HepG2 (cell line): ENCODE measurements at regions not wholly inside any gene's neighbourhood (a gene's known extent, or its start where the extent isn't known, plus 50 kb on each side); places are given as distances from the start of the nearest gene placed in this dataset.

ENCODE experiments used
- ATAC-seq: fragments of 200-7000 bp; cut with Tn5 transposase; 3 replicates; pipeline ENCODE4 v1.9.1; 2020; ENCODE audit warnings: mild to moderate bottlenecking, moderate library complexity
- BruUV-seq: library from RNA; stranded (reverse); fragments of 400-500 nt; replicated peaks from 2 replicates; lab custom pipeline; 2021; lab: Mats Ljungman, UMichigan
- CTCF ChIA-PET: fragments of 300-600 bp; formaldehyde crosslinking; extraction: SDS; loops from one replicate; lab custom pipeline; 2021; ENCODE audit warnings: low total read pairs, inconsistent platforms, low intra/inter-chr PET ratio; lab: Yijun Ruan, JAX
- POLR2A ChIA-PET: fragments of 350-600 bp; sonication (Branson Sonifier 250); formaldehyde crosslinking; loops from one replicate; lab custom pipeline; 2020; ENCODE audit warnings: antibody characterized with exemption, inconsistent platforms; lab: Yijun Ruan, JAX
- DNase-seq: peaks from one replicate; pipeline ENCODE4 v3.0.0-alpha.2; 2015; ENCODE audit warnings: low spot score
- FAIRE-seq: peaks from 3 replicates; lab custom pipeline; 2011; peaks lifted over from hg19 to GRCh38; lab: Jason Lieb, UNC
- H2AFZ ChIP-seq: one replicate; pipeline ENCODE4 v1.6.1; 2011; ENCODE audit warnings: low read length, inconsistent platforms
- H3K27ac ChIP-seq: fragments of 300-600 bp; 3 replicates; pipeline ENCODE4 v1.8.0; 2011; ENCODE audit warnings: mixed run types, mild to moderate bottlenecking, mixed read lengths, low read length, inconsistent platforms; ENCODE audit not compliant: insufficient read depth; ENCODE audit errors: extremely low read length
- H3K27me3 ChIP-seq, 2 experiments: fragments of 200-600 bp in 1 of 2; 2 replicates in 1 of 2; 3 replicates in 1 of 2; pipeline versions ENCODE4 v1.6.0 to v1.8.0; 2011; ENCODE audit warnings: low read length in 2 of 2, mild to moderate bottlenecking in 2 of 2, moderate library complexity in 2 of 2, inconsistent platforms in 1 of 2; ENCODE audit not compliant: insufficient read depth in 2 of 2, control insufficient read depth in 1 of 2
- H3K36me3 ChIP-seq, 2 experiments: fragments of 200-600 bp in 1 of 2; replicated peaks in 1 of 2; 2 replicates in 1 of 2; 3 replicates in 1 of 2; pipeline versions ENCODE4 v1.5.1 to v1.8.0; 2011; ENCODE audit warnings: low read length in 2 of 2, inconsistent platforms in 1 of 2; ENCODE audit not compliant: insufficient read depth in 2 of 2, control insufficient read depth in 1 of 2
- H3K4me1 ChIP-seq: 2 replicates; pipeline ENCODE4 v1.5.1; 2012; ENCODE audit warnings: low read length, inconsistent platforms; ENCODE audit not compliant: insufficient read depth
- H3K4me2 ChIP-seq: 2 replicates; pipeline ENCODE4 v1.6.0; 2011; ENCODE audit warnings: low read depth, low read length, inconsistent platforms
- H3K4me3 ChIP-seq, 3 experiments: fragments of 200-600 bp in 1 of 3; sonication (generic), shearing (Covaris generic) in 1 of 3; replicated peaks in 1 of 3; 2 replicates each; pipeline ENCODE4 v1.5.1; 2011 to 2016; ENCODE audit warnings: low read length in 3 of 3, inconsistent platforms in 2 of 3, low read depth in 2 of 3, mild to moderate bottlenecking in 2 of 3, control low read depth in 1 of 3, mixed read lengths in 1 of 3; ENCODE audit not compliant: insufficient read depth in 1 of 3
- H3K79me2 ChIP-seq: one replicate; pipeline ENCODE4 v1.6.1; 2011; ENCODE audit warnings: low read length, inconsistent platforms; ENCODE audit not compliant: insufficient read depth
- H3K9ac ChIP-seq: 2 replicates; pipeline ENCODE4 v1.6.0; 2011; ENCODE audit warnings: mild to moderate bottlenecking, low read depth, low read length, inconsistent platforms; ENCODE audit not compliant: insufficient read depth
- H3K9me3 ChIP-seq: 2 replicates; pipeline ENCODE4 v1.5.1; 2012; ENCODE audit warnings: mild to moderate bottlenecking, low read length
- H4K20me1 ChIP-seq: 2 replicates; pipeline ENCODE4 v1.6.0; 2011; ENCODE audit warnings: inconsistent platforms, mild to moderate bottlenecking, low read length, moderate library complexity; ENCODE audit not compliant: insufficient read depth
- FOXK2 ChIP-seq: fragments of 450-650 bp; IDR thresholded peaks from 2 replicates; pipeline ENCODE4 v1.6.1; 2016
- KMT2B ChIP-seq: IDR thresholded peaks from 2 replicates; pipeline ENCODE4 v1.6.1; 2016; ENCODE audit warnings: missing genetic modification reagents, missing compliant biosample characterization
- MATR3 ChIP-seq: sonication (generic); formaldehyde crosslinking; IDR thresholded peaks from 2 replicates; pipeline ENCODE4 v1.4.0; 2020; ENCODE audit warnings: missing genetic modification reagents
- NFKBIZ ChIP-seq: IDR thresholded peaks from 2 replicates; pipeline ENCODE4 v1.6.1; 2018; ENCODE audit warnings: missing genetic modification reagents, missing compliant biosample characterization
- PHB2 ChIP-seq: fragments of 450-650 bp; IDR thresholded peaks from 2 replicates; pipeline ENCODE4 v1.6.1; 2018; ENCODE audit not compliant: partially characterized antibody
- SOX6 ChIP-seq, 2 experiments: fragments of 450-650 bp in 1 of 2; sonication (generic) in 1 of 2; formaldehyde crosslinking in 1 of 2; IDR thresholded peaks; 2 replicates each; pipeline versions ENCODE4 v1.4.0 to v1.6.1; 2017 to 2020; ENCODE audit warnings: antibody characterized with exemption in 1 of 2, mild to moderate bottlenecking in 1 of 2, missing genetic modification reagents in 1 of 2
- SP5 ChIP-seq: IDR thresholded peaks from 2 replicates; pipeline ENCODE4 v1.6.1; 2016; ENCODE audit warnings: low read depth, borderline replicate concordance
- THAP11 ChIP-seq: IDR thresholded peaks from 2 replicates; pipeline ENCODE4 v1.6.1; 2016; ENCODE audit warnings: missing biosample characterization, missing genetic modification reagents
- ZNF567 ChIP-seq: sonication (generic); formaldehyde crosslinking; IDR thresholded peaks from 2 replicates; pipeline ENCODE4 v1.8.1; 2023; ENCODE audit warnings: mild to moderate bottlenecking, missing genetic modification reagents, borderline replicate concordance
- WGBS: methylation state at CpG from one replicate; pipeline ENCODE4 v1.1.6; 2017; ENCODE audit warnings: low lambda C conversion rate; 5-methylcytosine and 5-hydroxymethylcytosine counted together
- in situ Hi-C: cut with HindIII; loops from 2 replicates; pipeline ENCODE4 v1.10.0; 2017; ENCODE audit warnings: low pct_unique_long_range_greater_than_20kb; ENCODE audit not compliant: extremely low pct_ligation_motif_present
- intact Hi-C: fragments of 100-400 bp; cut with micrococcal nuclease; formaldehyde crosslinking; loops from one replicate; pipeline ENCODE4 v1.10.0; 2022; ENCODE audit not compliant: unreplicated experiment
- TF ChIP-seq, protein P1 (sequence below): sonication (generic); formaldehyde crosslinking; IDR thresholded peaks from 2 replicates; pipeline ENCODE4 v1.4.0; 2020; ENCODE audit warnings: mild to moderate bottlenecking, missing genetic modification reagents
- TF ChIP-seq, protein P2 (sequence below): sonication (generic); formaldehyde crosslinking; IDR thresholded peaks from 2 replicates; pipeline ENCODE4 v1.9.0; 2021; ENCODE audit warnings: mild to moderate bottlenecking, missing genetic modification reagents

DNA sequence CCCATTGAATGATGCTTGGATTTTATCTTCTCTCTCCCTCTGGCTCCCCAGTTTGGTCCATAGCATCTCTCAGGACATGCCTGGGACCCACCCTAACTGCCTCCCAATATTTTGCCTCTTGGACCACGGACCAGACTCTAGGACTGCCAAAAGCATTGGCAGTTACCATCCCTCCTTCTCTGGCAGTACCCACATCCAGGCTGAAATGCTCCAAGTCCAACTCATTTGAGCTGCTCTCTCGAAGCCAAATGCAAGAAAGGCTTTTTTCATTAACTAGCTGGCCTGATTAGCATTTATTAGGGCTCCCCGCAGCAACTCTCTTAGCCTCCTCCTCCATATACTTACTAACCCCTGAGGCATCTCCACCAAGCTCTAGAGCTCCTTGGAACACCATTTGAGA lies 140.0 kb upstream of the GRIK3 start:
- no peak overlapping the region for H3K9ac ChIP-seq
- BruUV-seq = no TSS peak
- ChIA-PET POLR2A (no interaction called here), CTCF (no interaction called here)
- H3K4me2 ChIP-seq = no peak overlapping the region
- H3K4me1 ChIP-seq = no peaks in the 10 kb centered on the region
- ATAC-seq (no peak), DNase-seq (no peak), FAIRE-seq (no peak)
- no peak overlapping the region for H3K4me3 ChIP-seq
- intact Hi-C loops (no loop called here), in situ Hi-C loops (no loop called here)
- H3K36me3 ChIP-seq = no peaks in the 10 kb centered on the region
- peaks cover 0 to 5% of the 10 kb centered on the region in 2 experiments; a peak in 1 of 5 replicates for H3K27me3 ChIP-seq
- TF ChIP-seq KMT2B (CRISPR knock-in tag) = no peak
- no peak for TF ChIP-seq FOXK2
- no peak for TF ChIP-seq ZNF567 (CRISPR knock-in tag)
- TF ChIP-seq NFKBIZ (CRISPR knock-in tag) = no peak
- no peaks in the 10 kb centered on the region for H3K79me2 ChIP-seq
- no peak overlapping the region for H2AFZ ChIP-seq
- no peak overlapping the region for H3K27ac ChIP-seq
- H3K9me3 ChIP-seq = no peaks in the 10 kb centered on the region
- 2% methylated on average over 3 of the region's 3 CpGs for WGBS
- no peaks in the 10 kb centered on the region for H4K20me1 ChIP-seq

DNA sequence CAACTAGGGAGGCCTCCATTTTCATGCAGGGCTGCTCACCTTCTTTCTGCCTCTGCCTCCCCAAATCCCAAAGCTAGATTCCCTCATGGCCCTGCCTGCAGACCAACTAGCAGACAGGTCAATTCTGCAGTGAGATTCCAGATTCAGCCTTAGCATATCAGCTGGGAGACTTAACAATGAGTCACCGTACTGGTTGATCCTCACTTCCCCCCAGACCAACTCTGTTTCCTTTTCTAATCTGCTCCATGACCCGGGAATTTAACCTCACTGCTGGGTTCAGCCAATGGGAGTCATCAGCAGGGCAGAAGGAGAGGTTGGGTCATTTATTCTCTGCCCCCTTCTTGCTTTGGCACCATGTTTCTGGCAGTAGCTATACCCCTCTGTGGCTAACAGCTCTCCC lies 140.6 kb upstream of the GRIK3 start:
- FAIRE-seq (no peak), ATAC-seq (no peak), DNase-seq (no peak)
- Histone ChIP-seq H3K4me3 (no peak overlapping the region), H3K9ac (no peak overlapping the region), H3K27me3 (peaks cover 0 to 5% of the 10 kb centered on the region in 2 experiments; a peak in 1 of 5 replicates), H3K79me2 (no peaks in the 10 kb centered on the region), H2AFZ (no peak overlapping the region), H3K27ac (no peak overlapping the region), H3K36me3 (no peaks in the 10 kb centered on the region), H3K4me1 (no peaks in the 10 kb centered on the region), H3K9me3 (no peaks in the 10 kb centered on the region), H4K20me1 (no peaks in the 10 kb centered on the region), H3K4me2 (no peak overlapping the region)
- WGBS = 10% methylated on average over 2 of the region's 2 CpGs
- intact Hi-C loops = no loop called here
- no TSS peak for BruUV-seq
- in situ Hi-C loops = no loop called here
- ChIA-PET POLR2A (no interaction called here), CTCF (no interaction called here)
- no peak for TF ChIP-seq PHB2
- no peak for TF ChIP-seq MATR3
- TF ChIP-seq, protein P1, sequence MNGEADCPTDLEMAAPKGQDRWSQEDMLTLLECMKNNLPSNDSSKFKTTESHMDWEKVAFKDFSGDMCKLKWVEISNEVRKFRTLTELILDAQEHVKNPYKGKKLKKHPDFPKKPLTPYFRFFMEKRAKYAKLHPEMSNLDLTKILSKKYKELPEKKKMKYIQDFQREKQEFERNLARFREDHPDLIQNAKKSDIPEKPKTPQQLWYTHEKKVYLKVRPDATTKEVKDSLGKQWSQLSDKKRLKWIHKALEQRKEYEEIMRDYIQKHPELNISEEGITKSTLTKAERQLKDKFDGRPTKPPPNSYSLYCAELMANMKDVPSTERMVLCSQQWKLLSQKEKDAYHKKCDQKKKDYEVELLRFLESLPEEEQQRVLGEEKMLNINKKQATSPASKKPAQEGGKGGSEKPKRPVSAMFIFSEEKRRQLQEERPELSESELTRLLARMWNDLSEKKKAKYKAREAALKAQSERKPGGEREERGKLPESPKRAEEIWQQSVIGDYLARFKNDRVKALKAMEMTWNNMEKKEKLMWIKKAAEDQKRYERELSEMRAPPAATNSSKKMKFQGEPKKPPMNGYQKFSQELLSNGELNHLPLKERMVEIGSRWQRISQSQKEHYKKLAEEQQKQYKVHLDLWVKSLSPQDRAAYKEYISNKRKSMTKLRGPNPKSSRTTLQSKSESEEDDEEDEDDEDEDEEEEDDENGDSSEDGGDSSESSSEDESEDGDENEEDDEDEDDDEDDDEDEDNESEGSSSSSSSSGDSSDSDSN = no peak
- TF ChIP-seq, protein P2, sequence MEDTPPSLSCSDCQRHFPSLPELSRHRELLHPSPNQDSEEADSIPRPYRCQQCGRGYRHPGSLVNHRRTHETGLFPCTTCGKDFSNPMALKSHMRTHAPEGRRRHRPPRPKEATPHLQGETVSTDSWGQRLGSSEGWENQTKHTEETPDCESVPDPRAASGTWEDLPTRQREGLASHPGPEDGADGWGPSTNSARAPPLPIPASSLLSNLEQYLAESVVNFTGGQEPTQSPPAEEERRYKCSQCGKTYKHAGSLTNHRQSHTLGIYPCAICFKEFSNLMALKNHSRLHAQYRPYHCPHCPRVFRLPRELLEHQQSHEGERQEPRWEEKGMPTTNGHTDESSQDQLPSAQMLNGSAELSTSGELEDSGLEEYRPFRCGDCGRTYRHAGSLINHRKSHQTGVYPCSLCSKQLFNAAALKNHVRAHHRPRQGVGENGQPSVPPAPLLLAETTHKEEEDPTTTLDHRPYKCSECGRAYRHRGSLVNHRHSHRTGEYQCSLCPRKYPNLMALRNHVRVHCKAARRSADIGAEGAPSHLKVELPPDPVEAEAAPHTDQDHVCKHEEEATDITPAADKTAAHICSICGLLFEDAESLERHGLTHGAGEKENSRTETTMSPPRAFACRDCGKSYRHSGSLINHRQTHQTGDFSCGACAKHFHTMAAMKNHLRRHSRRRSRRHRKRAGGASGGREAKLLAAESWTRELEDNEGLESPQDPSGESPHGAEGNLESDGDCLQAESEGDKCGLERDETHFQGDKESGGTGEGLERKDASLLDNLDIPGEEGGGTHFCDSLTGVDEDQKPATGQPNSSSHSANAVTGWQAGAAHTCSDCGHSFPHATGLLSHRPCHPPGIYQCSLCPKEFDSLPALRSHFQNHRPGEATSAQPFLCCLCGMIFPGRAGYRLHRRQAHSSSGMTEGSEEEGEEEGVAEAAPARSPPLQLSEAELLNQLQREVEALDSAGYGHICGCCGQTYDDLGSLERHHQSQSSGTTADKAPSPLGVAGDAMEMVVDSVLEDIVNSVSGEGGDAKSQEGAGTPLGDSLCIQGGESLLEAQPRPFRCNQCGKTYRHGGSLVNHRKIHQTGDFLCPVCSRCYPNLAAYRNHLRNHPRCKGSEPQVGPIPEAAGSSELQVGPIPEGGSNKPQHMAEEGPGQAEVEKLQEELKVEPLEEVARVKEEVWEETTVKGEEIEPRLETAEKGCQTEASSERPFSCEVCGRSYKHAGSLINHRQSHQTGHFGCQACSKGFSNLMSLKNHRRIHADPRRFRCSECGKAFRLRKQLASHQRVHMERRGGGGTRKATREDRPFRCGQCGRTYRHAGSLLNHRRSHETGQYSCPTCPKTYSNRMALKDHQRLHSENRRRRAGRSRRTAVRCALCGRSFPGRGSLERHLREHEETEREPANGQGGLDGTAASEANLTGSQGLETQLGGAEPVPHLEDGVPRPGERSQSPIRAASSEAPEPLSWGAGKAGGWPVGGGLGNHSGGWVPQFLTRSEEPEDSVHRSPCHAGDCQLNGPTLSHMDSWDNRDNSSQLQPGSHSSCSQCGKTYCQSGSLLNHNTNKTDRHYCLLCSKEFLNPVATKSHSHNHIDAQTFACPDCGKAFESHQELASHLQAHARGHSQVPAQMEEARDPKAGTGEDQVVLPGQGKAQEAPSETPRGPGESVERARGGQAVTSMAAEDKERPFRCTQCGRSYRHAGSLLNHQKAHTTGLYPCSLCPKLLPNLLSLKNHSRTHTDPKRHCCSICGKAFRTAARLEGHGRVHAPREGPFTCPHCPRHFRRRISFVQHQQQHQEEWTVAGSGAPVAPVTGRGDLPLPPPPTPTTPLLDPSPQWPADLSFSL = no peak
- TF ChIP-seq SP5 (CRISPR knock-in tag) = no peak
- no peak for TF ChIP-seq THAP11 (CRISPR knock-in tag)
- no peak for TF ChIP-seq SOX6 (IDR thresholded peaks at IDR 0.05)
- TF ChIP-seq SOX6 (CRISPR knock-in tag; IDR thresholded peaks at IDR 0.05) = no peak
